ENCODE measurements at regions not wholly inside any gene's neighbourhood (a gene's known extent, or its start where the extent isn't known, plus 50 kb on each side); places are given as distances from the start of the nearest gene placed in this dataset.

GRCh38 chr4:53813998-53814397, 222.7 kb upstream of the LNX1 start:
- DNase-seq (ENCODE audit: low read depth): no peak

- DNase-seq (ENCODE audit: low read depth): no peak
Measured at GRCh38 chr4:53810643-53811042, 219.4 kb upstream of the LNX1 start.

- no peak for DNase-seq (ENCODE audit: low read depth)
Measured at GRCh38 chr4:53809816-53810215, 218.5 kb upstream of the LNX1 start.

- DNase-seq (ENCODE audit: low read depth): no peak
Measured at GRCh38 chr4:53805291-53805690, 214.0 kb upstream of the LNX1 start.

GRCh38 chr4:53804719-53805118, 213.4 kb upstream of the LNX1 start:
- no peak for DNase-seq (ENCODE audit: low read depth)

- no peak for DNase-seq (ENCODE audit: low read depth)
Measured at GRCh38 chr4:53802500-53802899, 211.2 kb upstream of the LNX1 start.

- DNase-seq (ENCODE audit: low read depth): no peak
Measured at GRCh38 chr4:53801373-53801772, 210.1 kb upstream of the LNX1 start.

GRCh38 chr4:53800741-53801140, 209.5 kb upstream of the LNX1 start:
- DNase-seq (ENCODE audit: low read depth): no peak

- no peak for DNase-seq (ENCODE audit: low read depth)
Measured at GRCh38 chr4:53793096-53793495, 201.8 kb upstream of the LNX1 start.

- no peak for DNase-seq (ENCODE audit: low read depth)
Measured at GRCh38 chr4:53790286-53790685, 199.0 kb upstream of the LNX1 start.

- DNase-seq (ENCODE audit: low read depth): no peak
Measured at GRCh38 chr4:53788621-53789020, 197.3 kb upstream of the LNX1 start.

GRCh38 chr4:53788011-53788410, 196.7 kb upstream of the LNX1 start:
- DNase-seq (ENCODE audit: low read depth): no peak

- DNase-seq (ENCODE audit: low read depth): no peak
Measured at GRCh38 chr4:53786632-53787031, 195.3 kb upstream of the LNX1 start.

- DNase-seq (ENCODE audit: low read depth): no peak
Measured at GRCh38 chr4:53785996-53786395, 194.7 kb upstream of the LNX1 start.

GRCh38 chr4:53784112-53784511, 192.8 kb upstream of the LNX1 start:
- DNase-seq (ENCODE audit: low read depth): no peak

- DNase-seq (ENCODE audit: low read depth): no peak
Measured at GRCh38 chr4:53783208-53783859, 192.0 kb upstream of the LNX1 start.

- no peak for DNase-seq (ENCODE audit: low read depth)
Measured at GRCh38 chr4:53782458-53782845, 191.2 kb upstream of the LNX1 start.

- no peak for DNase-seq (ENCODE audit: low read depth)
Measured at GRCh38 chr4:53781629-53782457, 190.6 kb upstream of the LNX1 start.

GRCh38 chr4:53780736-53781400, 189.6 kb upstream of the LNX1 start:
- no peak for DNase-seq (ENCODE audit: low read depth)

- DNase-seq (ENCODE audit: low read depth): no peak
Measured at GRCh38 chr4:53779025-53779424, 187.7 kb upstream of the LNX1 start.

- DNase-seq (ENCODE audit: low read depth): no peak
Measured at GRCh38 chr4:53778155-53778554, 186.9 kb upstream of the LNX1 start.

- no peak for DNase-seq (ENCODE audit: low read depth)
Measured at GRCh38 chr4:53777244-53777984, 186.1 kb upstream of the LNX1 start.
